ENCODE measurements at regions not wholly inside any gene's neighbourhood (a gene's known extent, or its start where the extent isn't known, plus 50 kb on each side); places are given as distances from the start of the nearest gene placed in this dataset.

- Histone ChIP-seq H3K27me3 (ENCODE audit: insufficient read depth in 3 of 3, low read length in 2 of 3) (no peaks in the 10 kb centered on the region), H3K9me3 (no peaks in the 10 kb centered on the region), H3K27ac (no peak overlapping the region), H3K4me1 (no peaks in the 10 kb centered on the region), H3K4me3 (no peak overlapping the region), H3K36me3 (ENCODE audit: insufficient read depth in 1 of 2, low read depth in 1 of 2) (no peaks in the 10 kb centered on the region)
- TF ChIP-seq, protein P1, sequence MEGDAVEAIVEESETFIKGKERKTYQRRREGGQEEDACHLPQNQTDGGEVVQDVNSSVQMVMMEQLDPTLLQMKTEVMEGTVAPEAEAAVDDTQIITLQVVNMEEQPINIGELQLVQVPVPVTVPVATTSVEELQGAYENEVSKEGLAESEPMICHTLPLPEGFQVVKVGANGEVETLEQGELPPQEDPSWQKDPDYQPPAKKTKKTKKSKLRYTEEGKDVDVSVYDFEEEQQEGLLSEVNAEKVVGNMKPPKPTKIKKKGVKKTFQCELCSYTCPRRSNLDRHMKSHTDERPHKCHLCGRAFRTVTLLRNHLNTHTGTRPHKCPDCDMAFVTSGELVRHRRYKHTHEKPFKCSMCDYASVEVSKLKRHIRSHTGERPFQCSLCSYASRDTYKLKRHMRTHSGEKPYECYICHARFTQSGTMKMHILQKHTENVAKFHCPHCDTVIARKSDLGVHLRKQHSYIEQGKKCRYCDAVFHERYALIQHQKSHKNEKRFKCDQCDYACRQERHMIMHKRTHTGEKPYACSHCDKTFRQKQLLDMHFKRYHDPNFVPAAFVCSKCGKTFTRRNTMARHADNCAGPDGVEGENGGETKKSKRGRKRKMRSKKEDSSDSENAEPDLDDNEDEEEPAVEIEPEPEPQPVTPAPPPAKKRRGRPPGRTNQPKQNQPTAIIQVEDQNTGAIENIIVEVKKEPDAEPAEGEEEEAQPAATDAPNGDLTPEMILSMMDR (IDR thresholded peaks at IDR 0.05): no peak
- intact Hi-C loops (cut with DNase I): no loop called here
- DNase-seq (no peak), ATAC-seq (no peak)
Measured at GRCh38 chr7:118452128-118452527, 227.6 kb downstream of the ANKRD7 start.

DNA sequence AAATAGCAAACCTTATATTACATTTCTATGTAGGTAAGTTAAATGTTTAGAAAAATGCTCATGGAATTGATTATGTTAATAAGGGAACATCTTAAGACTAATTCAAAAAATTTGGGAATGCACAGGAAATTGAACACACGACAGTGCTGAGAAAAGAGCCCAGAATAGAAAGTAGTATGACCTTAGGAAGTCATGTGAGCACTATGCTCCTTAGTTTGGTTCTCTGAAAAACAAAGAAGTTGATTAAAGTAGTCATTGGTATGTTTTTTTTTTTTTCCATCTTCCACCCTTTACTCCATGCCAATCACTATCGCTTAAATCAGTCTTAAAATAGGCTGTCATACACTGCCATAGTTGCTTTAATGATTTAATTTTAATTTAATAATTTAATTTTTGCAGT is 242.9 kb downstream of the ANKRD7 start:
- 45 to 53% (median 51%) methylated on average over 2 of the region's 2 CpGs for WGBS, 3 donors
- no peak overlapping the region for H3K4me3 ChIP-seq
- H3K9me3 ChIP-seq: no peaks in the 10 kb centered on the region
- TF ChIP-seq, protein P1 (IDR thresholded peaks at IDR 0.05): no peak
- no peaks in the 10 kb centered on the region for H3K27me3 ChIP-seq (ENCODE audit: insufficient read depth in 3 of 3, low read length in 2 of 3)
- no peak for DNase-seq
- H3K36me3 ChIP-seq (ENCODE audit: insufficient read depth in 1 of 2, low read depth in 1 of 2): no peaks in the 10 kb centered on the region
- H3K4me1 ChIP-seq: no peaks in the 10 kb centered on the region
- no peak for ATAC-seq
- intact Hi-C loops (cut with DNase I): no loop called here
- H3K27ac ChIP-seq: no peak overlapping the region

DNA sequence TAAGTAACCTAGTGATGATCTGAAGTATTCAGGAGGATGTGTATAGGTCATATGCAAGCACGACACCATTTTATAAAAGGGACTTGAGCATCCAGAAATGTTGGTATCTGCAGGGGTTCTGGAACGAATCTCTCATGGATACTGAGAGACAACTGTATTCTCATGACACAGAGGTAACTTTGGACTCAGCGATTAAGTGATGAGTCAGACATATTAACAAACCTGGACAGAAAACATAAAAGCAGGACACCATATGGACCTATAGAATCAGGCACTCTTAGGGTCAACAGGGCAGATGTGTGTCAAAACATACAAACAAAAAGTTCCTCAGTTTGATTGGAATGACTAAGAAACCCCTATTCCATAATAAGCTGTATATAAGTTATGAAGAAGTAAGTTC is 248.1 kb downstream of the ANKRD7 start:
- no peaks in the 10 kb centered on the region for H3K4me1 ChIP-seq
- no peaks in the 10 kb centered on the region for H3K9me3 ChIP-seq
- H3K36me3 ChIP-seq (ENCODE audit: insufficient read depth in 1 of 2, low read depth in 1 of 2): no peaks in the 10 kb centered on the region
- no peaks in the 10 kb centered on the region for H3K27me3 ChIP-seq (ENCODE audit: insufficient read depth in 3 of 3, low read length in 2 of 3)
- intact Hi-C loops (cut with DNase I): no loop called here
- no peak for DNase-seq
- no peak overlapping the region for H3K27ac ChIP-seq
- ATAC-seq: no peak
- 86 to 93% (median 91%) methylated on average over 3 of the region's 3 CpGs for WGBS, 3 donors
- no peak overlapping the region for H3K4me3 ChIP-seq
- TF ChIP-seq, protein P1 (IDR thresholded peaks at IDR 0.05): no peak

DNA sequence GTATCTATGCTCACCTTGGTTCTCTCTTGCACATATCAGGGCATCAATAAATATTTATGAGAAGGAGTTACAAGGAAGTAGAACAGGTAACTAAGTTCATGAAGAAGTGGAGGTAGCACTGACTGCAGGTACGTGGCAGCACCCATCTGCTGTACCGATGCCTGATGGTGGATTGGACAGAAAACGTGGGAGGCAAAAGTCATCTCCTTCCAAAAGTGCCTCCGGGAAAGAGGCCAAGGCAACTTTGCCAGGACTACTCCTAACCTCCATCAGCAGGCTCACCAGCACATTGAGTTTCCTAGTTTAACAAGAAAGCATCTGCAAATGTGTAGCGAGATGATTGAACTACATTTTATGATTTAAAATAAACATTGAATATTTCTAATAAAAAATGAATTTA is 248.8 kb downstream of the ANKRD7 start:
- Histone ChIP-seq H3K27ac (no peak overlapping the region), H3K4me1 (no peaks in the 10 kb centered on the region), H3K27me3 (ENCODE audit: insufficient read depth in 3 of 3, low read length in 2 of 3) (no peaks in the 10 kb centered on the region), H3K4me3 (no peak overlapping the region), H3K9me3 (no peaks in the 10 kb centered on the region), H3K36me3 (ENCODE audit: insufficient read depth in 1 of 2, low read depth in 1 of 2) (no peaks in the 10 kb centered on the region)
- TF ChIP-seq, protein P1 (IDR thresholded peaks at IDR 0.05): no peak
- intact Hi-C loops (cut with DNase I): no loop called here
- no peak for ATAC-seq
- DNase-seq: no peak
- 65 to 69% (median 68%) methylated on average over 5 of the region's 5 CpGs for WGBS, 3 donors

DNA sequence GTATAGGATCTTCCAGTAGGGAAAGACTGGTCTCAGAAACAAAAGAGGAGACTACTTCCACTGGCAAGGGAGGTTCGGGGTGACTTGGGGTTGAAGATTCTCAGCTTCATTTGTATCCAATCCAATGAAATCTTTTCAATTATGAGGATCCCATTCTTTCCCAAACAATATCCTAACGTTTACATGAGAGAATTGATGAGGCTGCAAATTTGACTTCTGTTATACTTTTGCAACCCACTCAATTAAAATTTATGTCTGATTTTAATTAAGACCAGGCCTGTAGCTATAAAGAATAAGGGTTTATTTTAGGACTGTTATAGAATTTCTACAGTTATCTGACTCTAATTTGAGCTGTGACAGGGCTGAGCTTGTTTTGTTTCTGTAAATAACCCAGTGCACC is 251.5 kb downstream of the ANKRD7 start:
- Histone ChIP-seq H3K36me3 (ENCODE audit: insufficient read depth in 1 of 2, low read depth in 1 of 2) (no peaks in the 10 kb centered on the region), H3K27ac (no peak overlapping the region), H3K4me3 (no peak overlapping the region), H3K4me1 (no peaks in the 10 kb centered on the region), H3K9me3 (no peaks in the 10 kb centered on the region), H3K27me3 (ENCODE audit: insufficient read depth in 3 of 3, low read length in 2 of 3) (no peaks in the 10 kb centered on the region)
- intact Hi-C loops (cut with DNase I): no loop called here
- TF ChIP-seq, protein P1 (IDR thresholded peaks at IDR 0.05): no peak
- ATAC-seq (no peak), DNase-seq (no peak)
- 69 to 75% (median 71%) methylated on average over 2 of the region's 2 CpGs for WGBS, 3 donors
